ENCODE measurements at regions not wholly inside any gene's neighbourhood (a gene's known extent, or its start where the extent isn't known, plus 50 kb on each side); places are given as distances from the start of the nearest gene placed in this dataset.

GRCh38 chr1:208962867-208963266 lies 620.6 kb upstream of the CAMK1G start:
- Histone ChIP-seq H3K9me3 (peaks cover 0 to 32% (median 18%) of the 10 kb centered on the region in 11 donors), H3K4me3 (no peak overlapping the region), H3K4me1 (no peaks in the 10 kb centered on the region), H3K27ac (no peak overlapping the region), H3K36me3 (no peaks in the 10 kb centered on the region), H3K27me3 (no peaks in the 10 kb centered on the region)
- intact Hi-C loops (cut with DNase I) = no loop called here
- no peak for ATAC-seq
- DNase-seq = no peak
- TF ChIP-seq, protein P1, sequence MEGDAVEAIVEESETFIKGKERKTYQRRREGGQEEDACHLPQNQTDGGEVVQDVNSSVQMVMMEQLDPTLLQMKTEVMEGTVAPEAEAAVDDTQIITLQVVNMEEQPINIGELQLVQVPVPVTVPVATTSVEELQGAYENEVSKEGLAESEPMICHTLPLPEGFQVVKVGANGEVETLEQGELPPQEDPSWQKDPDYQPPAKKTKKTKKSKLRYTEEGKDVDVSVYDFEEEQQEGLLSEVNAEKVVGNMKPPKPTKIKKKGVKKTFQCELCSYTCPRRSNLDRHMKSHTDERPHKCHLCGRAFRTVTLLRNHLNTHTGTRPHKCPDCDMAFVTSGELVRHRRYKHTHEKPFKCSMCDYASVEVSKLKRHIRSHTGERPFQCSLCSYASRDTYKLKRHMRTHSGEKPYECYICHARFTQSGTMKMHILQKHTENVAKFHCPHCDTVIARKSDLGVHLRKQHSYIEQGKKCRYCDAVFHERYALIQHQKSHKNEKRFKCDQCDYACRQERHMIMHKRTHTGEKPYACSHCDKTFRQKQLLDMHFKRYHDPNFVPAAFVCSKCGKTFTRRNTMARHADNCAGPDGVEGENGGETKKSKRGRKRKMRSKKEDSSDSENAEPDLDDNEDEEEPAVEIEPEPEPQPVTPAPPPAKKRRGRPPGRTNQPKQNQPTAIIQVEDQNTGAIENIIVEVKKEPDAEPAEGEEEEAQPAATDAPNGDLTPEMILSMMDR (IDR thresholded peaks at IDR 0.05) = no peak

DNA sequence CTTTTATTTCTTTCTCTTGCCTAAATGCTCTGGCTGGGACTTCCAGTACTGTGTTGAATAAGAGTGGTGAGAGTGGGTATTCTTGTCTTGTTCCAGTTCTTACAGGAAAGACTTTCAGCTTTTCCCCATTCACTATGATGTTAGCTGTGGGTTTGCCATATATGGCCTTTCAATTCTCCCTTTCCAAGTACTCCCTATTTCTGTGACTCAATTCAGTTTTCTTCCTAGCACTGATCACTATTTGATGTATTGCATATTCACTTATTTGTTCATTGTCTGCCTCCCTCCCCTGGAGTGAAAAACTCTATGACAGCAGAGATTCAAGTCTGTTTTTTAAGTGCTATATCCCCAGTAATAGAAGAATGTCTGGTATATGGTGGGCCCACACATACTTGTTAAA lies 618.2 kb upstream of the CAMK1G start:
- H3K4me3 ChIP-seq = no peak overlapping the region
- peaks cover 0 to 9% (median 0%) of the 10 kb centered on the region in 7 donors for H3K27me3 ChIP-seq
- DNase-seq (no peak), ATAC-seq (no peak)
- peaks cover 0 to 7% (median 0%) of the 10 kb centered on the region in 11 donors for H3K9me3 ChIP-seq
- intact Hi-C loops (cut with DNase I) = no loop called here
- H3K36me3 ChIP-seq = no peaks in the 10 kb centered on the region
- H3K4me1 ChIP-seq = no peaks in the 10 kb centered on the region
- no peak overlapping the region for H3K27ac ChIP-seq
- TF ChIP-seq, protein P1 (IDR thresholded peaks at IDR 0.05) = no peak

DNA sequence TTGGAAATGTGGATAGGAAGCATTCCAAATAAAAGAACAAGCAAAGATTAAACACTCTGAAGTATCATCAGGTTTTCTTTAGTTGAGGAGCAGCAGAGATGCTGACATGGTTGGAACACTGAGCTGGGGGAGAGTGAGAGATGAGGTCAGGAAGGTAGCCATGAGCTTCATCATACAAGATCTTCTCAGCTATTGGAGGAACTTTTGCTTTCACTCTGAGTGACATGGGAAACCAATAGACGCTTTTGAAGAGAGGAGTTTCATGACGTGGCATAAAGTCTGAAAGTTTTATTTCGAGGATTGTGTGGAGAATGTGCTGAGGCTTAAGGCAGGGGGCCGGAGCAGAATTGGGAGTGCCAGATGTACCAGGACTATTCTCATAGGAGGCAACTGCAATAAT lies 616.2 kb upstream of the CAMK1G start:
- no peak overlapping the region for H3K4me3 ChIP-seq
- H3K9me3 ChIP-seq = no peaks in the 10 kb centered on the region
- peaks cover 0 to 9% (median 0%) of the 10 kb centered on the region in 7 donors for H3K27me3 ChIP-seq
- ATAC-seq (no peak), DNase-seq (no peak)
- intact Hi-C loops (cut with DNase I) = no loop called here
- H3K4me1 ChIP-seq = no peaks in the 10 kb centered on the region
- 88 to 91% methylated on average over 4 of the region's 4 CpGs for WGBS, 2 donors
- TF ChIP-seq, protein P1 (IDR thresholded peaks at IDR 0.05) = no peak
- H3K27ac ChIP-seq = no peak overlapping the region
- H3K36me3 ChIP-seq = no peaks in the 10 kb centered on the region

DNA sequence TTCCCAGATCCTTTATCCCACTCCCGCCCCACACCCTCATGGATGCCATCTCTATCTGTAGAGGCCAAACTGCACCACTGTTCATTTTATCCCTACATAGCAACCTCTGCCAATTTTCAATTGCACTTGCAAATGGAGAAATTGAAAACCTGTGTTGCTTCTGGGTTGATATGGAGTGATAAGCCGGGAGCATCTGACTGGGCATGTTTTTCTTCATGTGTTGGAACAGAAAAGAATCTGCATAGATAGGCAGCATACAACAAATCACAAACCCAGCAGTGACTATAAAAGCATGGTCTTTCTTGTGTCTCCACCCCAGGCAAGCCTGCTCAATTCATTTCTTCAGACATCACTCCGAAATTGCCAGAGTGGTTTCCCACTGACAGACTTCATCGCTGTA lies 608.8 kb upstream of the CAMK1G start:
- intact Hi-C loops (cut with DNase I) = no loop called here
- no peak overlapping the region for H3K4me3 ChIP-seq
- no peak for DNase-seq
- TF ChIP-seq, protein P1 (IDR thresholded peaks at IDR 0.05) = no peak
- ATAC-seq = no peak
- 79 to 83% methylated on average over 4 of the region's 4 CpGs for WGBS, 2 donors
- H3K27ac ChIP-seq = no peak overlapping the region
- H3K4me1 ChIP-seq = no peaks in the 10 kb centered on the region
- H3K36me3 ChIP-seq = no peaks in the 10 kb centered on the region
- H3K27me3 ChIP-seq = no peaks in the 10 kb centered on the region
- peaks cover 0 to 8% (median 0%) of the 10 kb centered on the region in 11 donors for H3K9me3 ChIP-seq

DNA sequence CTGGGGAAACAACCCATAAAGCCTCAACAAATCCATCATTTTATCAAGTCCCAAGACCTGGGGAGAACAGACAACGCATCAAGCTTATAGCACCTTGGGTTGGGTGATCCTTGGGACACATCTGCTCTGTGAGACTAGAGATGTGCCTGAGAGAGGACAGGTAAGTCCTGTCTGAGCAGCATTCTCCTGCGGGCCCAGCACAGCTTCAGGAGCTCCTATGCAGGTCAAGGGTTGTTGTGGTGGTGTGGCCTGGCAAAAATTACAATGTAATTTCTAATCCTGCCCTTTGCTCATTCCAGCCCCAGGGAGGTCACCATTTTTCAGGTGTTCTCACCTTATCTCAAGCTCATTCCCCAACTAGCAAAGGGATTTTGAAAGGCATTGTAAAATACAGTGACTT lies 608.1 kb upstream of the CAMK1G start:
- Histone ChIP-seq H3K4me3 (no peak overlapping the region), H3K9me3 (peaks cover 0 to 8% (median 0%) of the 10 kb centered on the region in 11 donors), H3K36me3 (no peaks in the 10 kb centered on the region), H3K27me3 (no peaks in the 10 kb centered on the region), H3K4me1 (peaks cover 0 to 1% (median 0%) of the 10 kb centered on the region in 9 donors), H3K27ac (no peak overlapping the region)
- no peak for DNase-seq
- 90 to 97% methylated on average over 2 of the region's 2 CpGs for WGBS, 2 donors
- TF ChIP-seq, protein P1 (IDR thresholded peaks at IDR 0.05) = no peak
- intact Hi-C loops (cut with DNase I) = no loop called here
- ATAC-seq = no peak

All from heart right ventricle (tissue), 16 donors.